ENCODE measurements at regions not wholly inside any gene's neighbourhood (a gene's known extent, or its start where the extent isn't known, plus 50 kb on each side); places are given as distances from the start of the nearest gene placed in this dataset.

DNA sequence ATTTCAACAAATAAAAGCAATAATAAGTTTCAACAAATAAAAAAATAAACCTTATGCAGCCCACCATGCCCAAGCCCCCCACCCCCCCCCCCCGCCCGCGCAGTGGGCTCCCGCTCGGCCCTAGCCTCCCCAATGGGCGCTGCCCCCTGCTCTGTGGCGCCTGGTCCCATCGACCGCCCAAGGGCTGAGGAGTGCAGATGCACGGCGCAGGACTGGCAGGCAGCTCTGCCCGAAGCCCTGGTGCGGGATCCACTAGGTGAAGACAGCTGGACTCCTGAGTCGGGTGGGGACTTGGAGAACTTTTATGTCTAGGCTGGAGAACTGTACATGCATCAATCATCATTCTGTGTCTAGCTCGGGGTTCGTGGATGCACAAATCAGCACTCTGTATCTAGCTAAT lies 779.6 kb downstream of the DACH1 start:
- no peaks in the 10 kb centered on the region for H3K79me2 ChIP-seq (ENCODE audit: control insufficient read depth, insufficient read depth, low read length)
- intact Hi-C loops (cut with micrococcal nuclease) = no loop called here
- H4K20me1 ChIP-seq (replicated peaks; ENCODE audit: control insufficient read depth, extremely low read depth, insufficient read depth, low read length) = no peaks in the 10 kb centered on the region
- H3K36me3 ChIP-seq (ENCODE audit: control insufficient read depth in 2 of 2, extremely low read depth in 1 of 2, insufficient read depth in 2 of 2, low read length in 2 of 2) = no peaks in the 10 kb centered on the region
- H3K27ac ChIP-seq (ENCODE audit: insufficient read depth, low read depth, low read length) = no peak overlapping the region
- H3K9me3 ChIP-seq (replicated peaks; ENCODE audit: control insufficient read depth, insufficient read depth, low read length) = no peaks in the 10 kb centered on the region
- no peak overlapping the region for H3K4me3 ChIP-seq (replicated peaks in 1 of 3; ENCODE audit: insufficient read depth in 1 of 3, low read depth in 1 of 3, low read length in 3 of 3)
- no peaks in the 10 kb centered on the region for H3K9me1 ChIP-seq (replicated peaks; ENCODE audit: control insufficient read depth, extremely low read depth, insufficient read depth, low read length)
- TF ChIP-seq CTCF (IDR thresholded peaks at IDR 0.05; ENCODE audit: extremely low read depth in 1 of 2, insufficient read depth in 1 of 2, low read depth in 1 of 2, low read length in 2 of 2) = no peak
- TF ChIP-seq MYC (IDR thresholded peaks at IDR 0.05; ENCODE audit: low read depth, low read length) = no peak
- TF ChIP-seq POLR2AphosphoS5 (IDR thresholded peaks at IDR 0.05; ENCODE audit: insufficient read depth, low read depth, low read length) = no peak
- TF ChIP-seq, protein P1, sequence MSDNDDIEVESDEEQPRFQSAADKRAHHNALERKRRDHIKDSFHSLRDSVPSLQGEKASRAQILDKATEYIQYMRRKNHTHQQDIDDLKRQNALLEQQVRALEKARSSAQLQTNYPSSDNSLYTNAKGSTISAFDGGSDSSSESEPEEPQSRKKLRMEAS (IDR thresholded peaks at IDR 0.05; ENCODE audit: insufficient read depth, insufficient read length) = no peak
- no peak for TF ChIP-seq GATA2 (IDR thresholded peaks at IDR 0.05; ENCODE audit: insufficient read depth, insufficient read length, low read depth, low read length)
- TF ChIP-seq FOS (IDR thresholded peaks at IDR 0.05; ENCODE audit: borderline replicate concordance, insufficient read depth, low read length) = no peak
- no peak for TF ChIP-seq EZH2 (IDR thresholded peaks at IDR 0.05; ENCODE audit: borderline replicate concordance, low read depth, low read length, severe bottlenecking)
- TF ChIP-seq JUN (IDR thresholded peaks at IDR 0.05; ENCODE audit: borderline replicate concordance, insufficient read depth, insufficient read length, low read depth) = no peak
- no peak for TF ChIP-seq POLR2A (IDR thresholded peaks at IDR 0.05; ENCODE audit: low read depth, low read length)
- H3K4me1 ChIP-seq (ENCODE audit: control insufficient read depth, extremely low read depth, insufficient read depth, low read length) = no peaks in the 10 kb centered on the region
- no peak overlapping the region for H2AFZ ChIP-seq (ENCODE audit: low read depth, low read length)
- H3K9ac ChIP-seq (replicated peaks; ENCODE audit: extremely low read depth, insufficient read depth, low read length) = no peak overlapping the region
- FAIRE-seq (no peak), DNase-seq (ENCODE audit: low read depth, low spot score) (no peak)
- dilution Hi-C loops (cut with MboI; ENCODE audit: extremely low pct_ligation_motif_present, low sequenced_read_pairs) = no loop called here
- POLR2A ChIA-PET = no interaction called here
- no peaks in the 10 kb centered on the region for H3K27me3 ChIP-seq (ENCODE audit: control insufficient read depth in 2 of 2, insufficient read depth in 2 of 2, low read length in 2 of 2)
- CTCF ChIA-PET = no interaction called here
- H3K4me2 ChIP-seq (ENCODE audit: insufficient read depth, low read length) = no peak overlapping the region
- no TSS peak for BruUV-seq (replicated peaks)
